ENCODE measurements at regions not wholly inside any gene's neighbourhood (a gene's known extent, or its start where the extent isn't known, plus 50 kb on each side); places are given as distances from the start of the nearest gene placed in this dataset.

DNA sequence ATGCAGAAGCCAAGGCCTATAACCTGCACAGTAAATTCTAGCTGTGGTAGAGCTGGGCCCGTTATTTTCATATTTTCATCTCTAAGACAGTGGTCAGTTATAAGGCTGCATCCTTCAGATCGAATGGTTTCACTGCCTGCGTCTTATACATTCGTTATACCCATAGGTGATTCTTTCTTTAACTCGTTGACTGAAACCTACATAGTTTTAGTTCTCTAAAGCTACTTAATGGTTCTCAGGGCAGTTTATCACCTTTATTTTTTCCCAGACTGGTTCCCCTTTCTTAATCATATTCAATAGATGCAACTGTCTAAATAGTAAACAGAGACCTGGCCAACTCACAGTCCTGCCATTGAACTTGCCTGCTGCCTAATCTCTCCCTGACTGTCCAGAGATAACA, 615.3 kb upstream of the SLITRK1 start:
- Histone ChIP-seq H3K36me3 (no peaks in the 10 kb centered on the region), H3K4me1 (no peaks in the 10 kb centered on the region), H3K27ac (no peak overlapping the region), H3K9me3 (peaks cover 0 to 4% (median 0%) of the 10 kb centered on the region in 4 donors), H3K27me3 (no peaks in the 10 kb centered on the region), H3K4me3 (no peak overlapping the region)
- TF ChIP-seq EP300 (IDR thresholded peaks at IDR 0.05), result no peak
- TF ChIP-seq POLR2A (IDR thresholded peaks at IDR 0.05), result no peak
- TF ChIP-seq POLR2AphosphoS5 (IDR thresholded peaks at IDR 0.05), result no peak
- TF ChIP-seq, protein P1, sequence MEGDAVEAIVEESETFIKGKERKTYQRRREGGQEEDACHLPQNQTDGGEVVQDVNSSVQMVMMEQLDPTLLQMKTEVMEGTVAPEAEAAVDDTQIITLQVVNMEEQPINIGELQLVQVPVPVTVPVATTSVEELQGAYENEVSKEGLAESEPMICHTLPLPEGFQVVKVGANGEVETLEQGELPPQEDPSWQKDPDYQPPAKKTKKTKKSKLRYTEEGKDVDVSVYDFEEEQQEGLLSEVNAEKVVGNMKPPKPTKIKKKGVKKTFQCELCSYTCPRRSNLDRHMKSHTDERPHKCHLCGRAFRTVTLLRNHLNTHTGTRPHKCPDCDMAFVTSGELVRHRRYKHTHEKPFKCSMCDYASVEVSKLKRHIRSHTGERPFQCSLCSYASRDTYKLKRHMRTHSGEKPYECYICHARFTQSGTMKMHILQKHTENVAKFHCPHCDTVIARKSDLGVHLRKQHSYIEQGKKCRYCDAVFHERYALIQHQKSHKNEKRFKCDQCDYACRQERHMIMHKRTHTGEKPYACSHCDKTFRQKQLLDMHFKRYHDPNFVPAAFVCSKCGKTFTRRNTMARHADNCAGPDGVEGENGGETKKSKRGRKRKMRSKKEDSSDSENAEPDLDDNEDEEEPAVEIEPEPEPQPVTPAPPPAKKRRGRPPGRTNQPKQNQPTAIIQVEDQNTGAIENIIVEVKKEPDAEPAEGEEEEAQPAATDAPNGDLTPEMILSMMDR (IDR thresholded peaks at IDR 0.05), result no peak
- 80 to 82% methylated on average over 5 of the region's 5 CpGs for WGBS, 2 donors
- DNase-seq, result no peak
- no peak for ATAC-seq (ENCODE audit: low FRiP score in 2 of 2)

DNA sequence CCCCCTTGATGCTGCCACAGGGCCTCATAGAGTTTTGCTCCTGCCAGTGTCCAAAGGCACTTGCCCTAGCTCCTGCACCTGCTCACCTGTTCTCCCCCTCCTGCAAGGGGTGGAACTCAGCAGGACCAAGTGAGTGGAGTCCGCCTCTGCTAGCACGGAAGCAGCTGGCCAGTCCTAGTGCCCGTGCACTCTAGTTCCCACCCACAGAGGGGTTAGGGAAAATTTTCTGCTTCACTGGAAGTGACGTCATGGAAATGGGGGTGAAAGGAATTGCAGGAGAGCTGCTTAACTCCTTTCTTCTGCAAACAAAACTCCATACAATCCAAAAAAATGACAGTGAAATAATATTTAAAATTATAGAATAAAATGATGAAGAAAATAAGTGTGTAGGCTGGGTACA, 609.7 kb upstream of the SLITRK1 start:
- 92 to 93% methylated on average over 4 of the region's 4 CpGs for WGBS, 2 donors
- H3K36me3 ChIP-seq, result no peaks in the 10 kb centered on the region
- H3K27me3 ChIP-seq, result no peaks in the 10 kb centered on the region
- no peaks in the 10 kb centered on the region for H3K9me3 ChIP-seq
- H3K4me3 ChIP-seq, result no peak overlapping the region
- TF ChIP-seq POLR2A (IDR thresholded peaks at IDR 0.05) (no peak), POLR2AphosphoS5 (IDR thresholded peaks at IDR 0.05) (no peak), EP300 (IDR thresholded peaks at IDR 0.05) (no peak)
- TF ChIP-seq, protein P1 (IDR thresholded peaks at IDR 0.05), result no peak
- ATAC-seq (ENCODE audit: low FRiP score in 2 of 2) (no peak), DNase-seq (no peak)
- H3K27ac ChIP-seq, result no peak overlapping the region
- H3K4me1 ChIP-seq, result no peaks in the 10 kb centered on the region

DNA sequence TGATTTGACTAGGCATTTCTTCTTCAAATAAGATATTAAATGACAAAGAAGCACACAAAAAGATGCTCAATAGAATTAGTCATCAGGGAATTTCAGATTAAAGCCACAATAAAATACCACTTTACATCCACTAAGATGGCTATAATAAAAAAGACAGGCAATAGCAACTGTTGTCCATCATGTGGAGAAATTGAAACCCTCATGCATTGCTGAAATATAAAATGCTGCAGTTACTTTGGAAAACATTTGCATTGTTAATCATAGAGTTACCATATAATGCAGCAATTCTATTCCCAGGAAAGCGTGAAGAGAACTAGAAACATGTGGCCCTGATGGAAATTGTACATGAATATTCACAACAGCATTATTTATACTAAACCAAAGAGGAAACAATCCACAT, 605.5 kb upstream of the SLITRK1 start:
- H3K36me3 ChIP-seq, result no peaks in the 10 kb centered on the region
- 65 to 84% methylated on average over 1 of the region's 1 CpG for WGBS, 2 donors
- no peaks in the 10 kb centered on the region for H3K4me1 ChIP-seq
- no peaks in the 10 kb centered on the region for H3K9me3 ChIP-seq
- TF ChIP-seq EP300 (IDR thresholded peaks at IDR 0.05) (no peak), POLR2AphosphoS5 (IDR thresholded peaks at IDR 0.05) (no peak), POLR2A (IDR thresholded peaks at IDR 0.05) (no peak)
- TF ChIP-seq, protein P1 (IDR thresholded peaks at IDR 0.05), result no peak
- H3K27ac ChIP-seq, result no peak overlapping the region
- ATAC-seq (ENCODE audit: low FRiP score in 2 of 2), result no peak
- no peak for DNase-seq
- no peaks in the 10 kb centered on the region for H3K27me3 ChIP-seq
- H3K4me3 ChIP-seq, result no peak overlapping the region

DNA sequence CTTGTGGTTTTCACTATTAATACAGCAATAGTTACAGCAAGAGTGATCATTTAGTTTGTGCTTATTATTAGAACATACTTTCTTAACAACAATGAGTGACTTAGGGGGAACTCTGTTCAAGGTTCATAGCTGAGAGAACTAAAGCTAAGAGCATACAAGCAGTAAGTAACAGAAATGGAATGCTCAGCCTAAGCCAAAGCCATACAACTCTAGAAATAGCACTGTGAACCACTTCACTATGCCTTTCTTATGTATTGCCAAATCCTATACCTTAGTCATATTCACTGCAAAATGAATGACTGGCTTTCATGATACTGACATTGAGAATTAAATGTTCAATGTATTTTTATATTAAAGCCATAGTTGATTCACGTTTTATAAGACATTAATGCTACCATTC, 599.7 kb upstream of the SLITRK1 start:
- no peaks in the 10 kb centered on the region for H3K27me3 ChIP-seq
- no peaks in the 10 kb centered on the region for H3K4me1 ChIP-seq
- no peak overlapping the region for H3K27ac ChIP-seq
- 73 to 74% methylated on average over 1 of the region's 1 CpG for WGBS, 2 donors
- TF ChIP-seq EP300 (IDR thresholded peaks at IDR 0.05), result no peak
- no peak for TF ChIP-seq POLR2A (IDR thresholded peaks at IDR 0.05)
- TF ChIP-seq, protein P1 (IDR thresholded peaks at IDR 0.05), result no peak
- TF ChIP-seq POLR2AphosphoS5 (IDR thresholded peaks at IDR 0.05), result no peak
- H3K9me3 ChIP-seq, result no peaks in the 10 kb centered on the region
- no peaks in the 10 kb centered on the region for H3K36me3 ChIP-seq
- no peak for ATAC-seq (ENCODE audit: low FRiP score in 2 of 2)
- H3K4me3 ChIP-seq, result no peak overlapping the region
- DNase-seq, result no peak

DNA sequence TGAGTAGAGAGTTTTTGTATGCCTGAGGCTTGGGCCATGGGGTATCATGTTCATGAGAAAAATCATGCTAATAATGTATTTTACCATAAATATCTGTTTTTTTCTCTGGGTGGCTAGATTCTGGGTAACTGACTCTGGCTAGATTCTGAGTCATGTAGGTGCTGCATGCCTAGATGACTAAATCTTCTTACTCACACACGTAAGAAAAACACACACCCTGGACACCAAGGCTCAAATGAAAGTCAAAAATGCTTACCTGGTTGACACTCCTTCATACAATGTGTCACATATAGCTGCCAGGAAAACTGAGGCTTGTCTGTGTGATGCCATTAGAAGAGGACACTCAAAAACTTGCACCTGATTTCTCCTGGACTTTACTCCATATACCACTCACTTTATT, 597.4 kb upstream of the SLITRK1 start:
- DNase-seq, result no peak
- Histone ChIP-seq H3K4me1 (no peaks in the 10 kb centered on the region), H3K36me3 (no peaks in the 10 kb centered on the region), H3K9me3 (no peaks in the 10 kb centered on the region), H3K27ac (no peak overlapping the region), H3K4me3 (no peak overlapping the region), H3K27me3 (no peaks in the 10 kb centered on the region)
- no peak for ATAC-seq (ENCODE audit: low FRiP score in 2 of 2)
- TF ChIP-seq POLR2AphosphoS5 (IDR thresholded peaks at IDR 0.05), result no peak
- no peak for TF ChIP-seq EP300 (IDR thresholded peaks at IDR 0.05)
- TF ChIP-seq, protein P1 (IDR thresholded peaks at IDR 0.05), result no peak
- TF ChIP-seq POLR2A (IDR thresholded peaks at IDR 0.05), result no peak
- 76 to 94% methylated on average over 1 of the region's 1 CpG for WGBS, 2 donors

Data from upper lobe of left lung (tissue), 6 donors.